ENCODE measurements at regions not wholly inside any gene's neighbourhood (a gene's known extent, or its start where the extent isn't known, plus 50 kb on each side); places are given as distances from the start of the nearest gene placed in this dataset.

DNA sequence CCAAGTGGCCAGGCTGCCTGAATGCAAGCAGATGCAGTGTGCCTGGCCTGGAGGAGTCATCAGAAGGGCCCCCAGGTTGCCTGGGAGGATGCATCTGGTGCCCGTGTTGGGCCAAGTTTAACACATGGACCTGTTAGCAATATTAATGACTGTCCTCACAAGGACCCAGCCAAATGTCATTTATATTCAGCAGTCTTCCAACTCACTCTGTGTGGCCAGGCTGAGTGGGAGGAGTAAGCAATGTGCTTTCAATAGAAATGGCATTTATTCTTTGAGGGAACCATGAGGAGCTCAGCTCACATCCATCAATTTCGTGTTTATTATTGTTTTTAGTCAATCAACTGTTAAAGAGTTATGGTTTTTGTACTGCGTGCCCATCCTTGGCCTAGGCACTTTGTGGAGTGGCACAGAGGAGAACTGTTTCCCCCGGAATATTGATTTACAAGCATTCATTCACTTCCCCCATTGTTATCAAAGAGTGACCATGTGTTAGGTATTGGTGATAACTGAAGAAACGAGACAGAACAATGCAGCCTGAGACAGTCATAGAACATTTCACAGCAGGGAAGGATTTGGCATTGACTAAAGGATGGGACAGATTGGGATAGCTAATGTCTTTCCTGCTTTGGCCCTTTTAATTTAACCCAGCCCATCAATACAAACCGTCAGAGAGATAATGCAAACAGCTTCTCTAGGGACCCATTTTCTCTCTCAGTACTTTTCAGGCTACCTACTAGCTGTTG is 725.2 kb downstream of the TSN start:
- POLR2A ChIA-PET (ENCODE audit: unreplicated experiment), result no interaction called here
- BruUV-seq (replicated peaks), result no TSS peak
- H3K9me3 ChIP-seq (ENCODE audit: insufficient read depth, low read depth), result no peaks in the 10 kb centered on the region
- H3K79me2 ChIP-seq (ENCODE audit: low read depth), result no peaks in the 10 kb centered on the region
- no peak for DNase-seq
- no peaks in the 10 kb centered on the region for H3K4me1 ChIP-seq (replicated peaks; ENCODE audit: insufficient read depth)
- H3K27ac ChIP-seq, result no peak overlapping the region
- H3K9me2 ChIP-seq (ENCODE audit: insufficient read depth), result no peaks in the 10 kb centered on the region
- no peaks in the 10 kb centered on the region for H4K20me1 ChIP-seq (ENCODE audit: insufficient read depth)
- H3K4me3 ChIP-seq, result no peak overlapping the region
- intact Hi-C loops (cut with micrococcal nuclease; ENCODE audit: unreplicated experiment), result no loop called here
- TF ChIP-seq, protein P1, sequence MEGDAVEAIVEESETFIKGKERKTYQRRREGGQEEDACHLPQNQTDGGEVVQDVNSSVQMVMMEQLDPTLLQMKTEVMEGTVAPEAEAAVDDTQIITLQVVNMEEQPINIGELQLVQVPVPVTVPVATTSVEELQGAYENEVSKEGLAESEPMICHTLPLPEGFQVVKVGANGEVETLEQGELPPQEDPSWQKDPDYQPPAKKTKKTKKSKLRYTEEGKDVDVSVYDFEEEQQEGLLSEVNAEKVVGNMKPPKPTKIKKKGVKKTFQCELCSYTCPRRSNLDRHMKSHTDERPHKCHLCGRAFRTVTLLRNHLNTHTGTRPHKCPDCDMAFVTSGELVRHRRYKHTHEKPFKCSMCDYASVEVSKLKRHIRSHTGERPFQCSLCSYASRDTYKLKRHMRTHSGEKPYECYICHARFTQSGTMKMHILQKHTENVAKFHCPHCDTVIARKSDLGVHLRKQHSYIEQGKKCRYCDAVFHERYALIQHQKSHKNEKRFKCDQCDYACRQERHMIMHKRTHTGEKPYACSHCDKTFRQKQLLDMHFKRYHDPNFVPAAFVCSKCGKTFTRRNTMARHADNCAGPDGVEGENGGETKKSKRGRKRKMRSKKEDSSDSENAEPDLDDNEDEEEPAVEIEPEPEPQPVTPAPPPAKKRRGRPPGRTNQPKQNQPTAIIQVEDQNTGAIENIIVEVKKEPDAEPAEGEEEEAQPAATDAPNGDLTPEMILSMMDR (conservative IDR thresholded peaks at IDR 0.05), result no peak
- TF ChIP-seq EZH2 (IDR thresholded peaks at IDR 0.05; ENCODE audit: low read depth), result no peak
- no peaks in the 10 kb centered on the region for H3K27me3 ChIP-seq (ENCODE audit: insufficient read depth, low read depth)
- H2AFZ ChIP-seq, result no peak overlapping the region
- CTCF ChIA-PET, result no interaction called here
- H3K4me2 ChIP-seq, result no peak overlapping the region
- H3F3A ChIP-seq (ENCODE audit: insufficient read depth, low read depth), result no peaks in the 10 kb centered on the region
- H3K36me3 ChIP-seq (ENCODE audit: low read depth), result no peaks in the 10 kb centered on the region

DNA sequence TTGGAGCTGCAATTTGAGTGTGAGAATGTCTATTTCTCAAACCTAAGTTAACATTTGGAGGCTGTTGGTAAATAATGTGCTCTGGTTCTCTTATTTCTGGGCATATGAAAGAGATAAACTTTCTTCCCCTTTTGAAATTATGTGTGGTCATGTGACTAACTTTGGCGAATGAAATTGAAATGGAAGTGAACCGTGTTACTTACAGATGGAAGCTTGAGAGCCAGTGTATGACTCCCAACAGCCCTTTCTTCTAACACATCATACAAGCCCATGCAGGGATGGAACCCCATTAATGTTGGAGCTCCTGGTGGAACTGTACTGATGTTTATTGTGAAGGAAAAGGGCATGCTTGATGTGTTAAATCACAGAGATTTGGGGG is 725.8 kb downstream of the TSN start:
- intact Hi-C loops (cut with micrococcal nuclease; ENCODE audit: unreplicated experiment), result no loop called here
- Histone ChIP-seq H4K20me1 (ENCODE audit: insufficient read depth) (no peaks in the 10 kb centered on the region), H2AFZ (no peak overlapping the region), H3F3A (ENCODE audit: insufficient read depth, low read depth) (no peaks in the 10 kb centered on the region), H3K79me2 (ENCODE audit: low read depth) (no peaks in the 10 kb centered on the region), H3K4me2 (no peak overlapping the region), H3K27ac (no peak overlapping the region), H3K36me3 (ENCODE audit: low read depth) (no peaks in the 10 kb centered on the region), H3K9me3 (ENCODE audit: insufficient read depth, low read depth) (no peaks in the 10 kb centered on the region), H3K4me1 (replicated peaks; ENCODE audit: insufficient read depth) (no peaks in the 10 kb centered on the region), H3K9me2 (ENCODE audit: insufficient read depth) (no peaks in the 10 kb centered on the region), H3K4me3 (no peak overlapping the region), H3K27me3 (ENCODE audit: insufficient read depth, low read depth) (no peaks in the 10 kb centered on the region)
- no TSS peak for BruUV-seq (replicated peaks)
- DNase-seq, result no peak
- ChIA-PET CTCF (no interaction called here), POLR2A (ENCODE audit: unreplicated experiment) (no interaction called here)
- TF ChIP-seq EZH2 (IDR thresholded peaks at IDR 0.05; ENCODE audit: low read depth), result no peak
- TF ChIP-seq, protein P1 (conservative IDR thresholded peaks at IDR 0.05), result no peak

- no peaks in the 10 kb centered on the region for H3K36me3 ChIP-seq (ENCODE audit: low read depth)
- ChIA-PET CTCF (no interaction called here), POLR2A (ENCODE audit: unreplicated experiment) (no interaction called here)
- H3K4me2 ChIP-seq, result no peak overlapping the region
- intact Hi-C loops (cut with micrococcal nuclease; ENCODE audit: unreplicated experiment), result no loop called here
- no peaks in the 10 kb centered on the region for H3K9me2 ChIP-seq (ENCODE audit: insufficient read depth)
- TF ChIP-seq, protein P1 (conservative IDR thresholded peaks at IDR 0.05), result no peak
- TF ChIP-seq EZH2 (IDR thresholded peaks at IDR 0.05; ENCODE audit: low read depth), result no peak
- H3K27ac ChIP-seq, result no peak overlapping the region
- H3K4me1 ChIP-seq (replicated peaks; ENCODE audit: insufficient read depth), result no peaks in the 10 kb centered on the region
- H3K9me3 ChIP-seq (ENCODE audit: insufficient read depth, low read depth), result no peaks in the 10 kb centered on the region
- no peaks in the 10 kb centered on the region for H3K79me2 ChIP-seq (ENCODE audit: low read depth)
- DNase-seq, result no peak
- no peak overlapping the region for H2AFZ ChIP-seq
- no peaks in the 10 kb centered on the region for H3K27me3 ChIP-seq (ENCODE audit: insufficient read depth, low read depth)
- no peaks in the 10 kb centered on the region for H3F3A ChIP-seq (ENCODE audit: insufficient read depth, low read depth)
- no TSS peak for BruUV-seq (replicated peaks)
- no peak overlapping the region for H3K4me3 ChIP-seq
- H4K20me1 ChIP-seq (ENCODE audit: insufficient read depth), result no peaks in the 10 kb centered on the region
Measured at GRCh38 chr2:122481717-122482116, 726.3 kb downstream of the TSN start.

All from PC-9 (cell line).